ENCODE measurements at regions not wholly inside any gene's neighbourhood (a gene's known extent, or its start where the extent isn't known, plus 50 kb on each side); places are given as distances from the start of the nearest gene placed in this dataset.

GRCh38 chr6:115712291-115712961 is 348.3 kb downstream of the FRK start:
- DNase-seq: no peak

- no peak for DNase-seq
Observed at GRCh38 chr6:115708850-115709249, 351.8 kb downstream of the FRK start.

GRCh38 chr6:115706981-115707380 is 353.7 kb downstream of the FRK start:
- no peak for DNase-seq

- DNase-seq: no peak
Observed at GRCh38 chr6:115706324-115706723, 354.4 kb downstream of the FRK start.

GRCh38 chr6:115704028-115704427 is 356.7 kb downstream of the FRK start:
- DNase-seq: no peak

GRCh38 chr6:115691433-115691832 is 369.3 kb downstream of the FRK start:
- DNase-seq: no peak

GRCh38 chr6:115690854-115691253 is 369.8 kb downstream of the FRK start:
- DNase-seq: no peak

GRCh38 chr6:115681978-115682775 is 378.5 kb downstream of the FRK start:
- no peak for DNase-seq

- no peak for DNase-seq
Observed at GRCh38 chr6:115680621-115681020, 380.1 kb downstream of the FRK start.

- no peak for DNase-seq
Observed at GRCh38 chr6:115677198-115677597, 383.5 kb downstream of the FRK start.

GRCh38 chr6:115675443-115675842 is 385.2 kb downstream of the FRK start:
- DNase-seq: no peak

- DNase-seq: no peak
Observed at GRCh38 chr6:115668781-115669180, 391.9 kb downstream of the FRK start.

GRCh38 chr6:115668211-115668610 is 392.5 kb downstream of the FRK start:
- no peak for DNase-seq

- DNase-seq: no peak
Observed at GRCh38 chr6:115667478-115668026, 393.1 kb downstream of the FRK start.

- DNase-seq: no peak
Observed at GRCh38 chr6:115666997-115667396, 393.7 kb downstream of the FRK start.

GRCh38 chr6:115665310-115665709 is 395.4 kb downstream of the FRK start:
- no peak for DNase-seq

GRCh38 chr6:115663681-115664080 is 397.0 kb downstream of the FRK start:
- no peak for DNase-seq

GRCh38 chr6:115643762-115644161 is 416.9 kb downstream of the FRK start:
- DNase-seq: no peak

- DNase-seq: no peak
Observed at GRCh38 chr6:115634887-115635286, 425.8 kb downstream of the FRK start.

GRCh38 chr6:115634131-115634530 is 426.6 kb downstream of the FRK start:
- no peak for DNase-seq

- no peak for DNase-seq
Observed at GRCh38 chr6:115631028-115631427, 429.7 kb downstream of the FRK start.

GRCh38 chr6:115630424-115631024 is 430.2 kb downstream of the FRK start:
- no peak for DNase-seq

- DNase-seq: no peak
Observed at GRCh38 chr6:115629415-115629814, 431.3 kb downstream of the FRK start.

GRCh38 chr6:115618256-115618655 is 442.4 kb downstream of the FRK start:
- no peak for DNase-seq

All from inflammatory macrophage treated with lipopolysaccharide for 1 hour (primary cell).